Kidney epithelial cell (primary cell): ENCODE measurements at regions not wholly inside any gene's neighbourhood (a gene's known extent, or its start where the extent isn't known, plus 50 kb on each side); places are given as distances from the start of the nearest gene placed in this dataset.

ENCODE experiments used
- DNase-seq: peaks from one replicate; pipeline ENCODE4 v3.0.0-alpha.2; 2010; ENCODE audit warnings: low read depth
- H3K27me3 ChIP-seq: 2 replicates; pipeline ENCODE4 v1.6.0; 2011; ENCODE audit warnings: low read length; ENCODE audit not compliant: control insufficient read depth, insufficient read depth
- H3K36me3 ChIP-seq: 2 replicates; pipeline ENCODE4 v1.5.1; 2011; ENCODE audit warnings: low read length; ENCODE audit not compliant: control insufficient read depth, insufficient read depth
- H3K4me3 ChIP-seq: 2 replicates; pipeline ENCODE4 v1.5.1; 2011; ENCODE audit warnings: low read depth, mild to moderate bottlenecking, control low read depth, low read length
- CTCF ChIP-seq: IDR thresholded peaks from 2 replicates; pipeline ENCODE4 v1.5.1; 2011; ENCODE audit warnings: mild to moderate bottlenecking, moderate library complexity, low read length, control low read depth, inconsistent platforms; ENCODE audit not compliant: insufficient read depth, poor library complexity, severe bottlenecking

- Histone ChIP-seq H3K27me3 (no peaks in the 10 kb centered on the region), H3K36me3 (no peaks in the 10 kb centered on the region), H3K4me3 (no peak overlapping the region)
- no peak for DNase-seq
- no peak for TF ChIP-seq CTCF
Observed at GRCh38 chr2:215678094-215678493, 242.2 kb upstream of the FN1 start.

- no peak for TF ChIP-seq CTCF
- no peak overlapping the region for H3K4me3 ChIP-seq
- H3K27me3 ChIP-seq: no peaks in the 10 kb centered on the region
- H3K36me3 ChIP-seq: no peaks in the 10 kb centered on the region
- DNase-seq: no peak
Observed at GRCh38 chr2:215677481-215677880, 241.6 kb upstream of the FN1 start.

GRCh38 chr2:215672406-215672805 lies 236.5 kb upstream of the FN1 start:
- no peak for TF ChIP-seq CTCF
- Histone ChIP-seq H3K4me3 (no peak overlapping the region), H3K27me3 (no peaks in the 10 kb centered on the region), H3K36me3 (no peaks in the 10 kb centered on the region)
- no peak for DNase-seq

GRCh38 chr2:215671691-215672090 lies 235.8 kb upstream of the FN1 start:
- no peaks in the 10 kb centered on the region for H3K36me3 ChIP-seq
- no peak overlapping the region for H3K4me3 ChIP-seq
- H3K27me3 ChIP-seq: no peaks in the 10 kb centered on the region
- no peak for TF ChIP-seq CTCF
- DNase-seq: no peak

GRCh38 chr2:215671244-215671643 lies 235.4 kb upstream of the FN1 start:
- Histone ChIP-seq H3K4me3 (no peak overlapping the region), H3K36me3 (no peaks in the 10 kb centered on the region), H3K27me3 (no peaks in the 10 kb centered on the region)
- TF ChIP-seq CTCF: no peak
- no peak for DNase-seq

GRCh38 chr2:215670396-215670795 lies 234.5 kb upstream of the FN1 start:
- Histone ChIP-seq H3K4me3 (no peak overlapping the region), H3K27me3 (no peaks in the 10 kb centered on the region), H3K36me3 (no peaks in the 10 kb centered on the region)
- no peak for TF ChIP-seq CTCF
- DNase-seq: no peak
